Naive thymus-derived CD4-positive, alpha-beta T cell (primary cell): ENCODE measurements at regions not wholly inside any gene's neighbourhood (a gene's known extent, or its start where the extent isn't known, plus 50 kb on each side); places are given as distances from the start of the nearest gene placed in this dataset.

ENCODE experiments used
- ATAC-seq: fragments of 150-1000 bp; cut with Tn5 transposase; 2 replicates; pipeline ENCODE4 v1.10.0; 2021; ENCODE audit warnings: mild to moderate bottlenecking, moderate library complexity
- CTCF ChIA-PET: fragments of 350-600 bp; sonication (Branson Sonifier 250); formaldehyde crosslinking; loops from one replicate; lab custom pipeline; 2021; ENCODE audit warnings: antibody characterized with exemption; lab: Charles Lee
- POLR2A ChIA-PET: fragments of 350-600 bp; sonication (Branson Sonifier 250); formaldehyde crosslinking; loops from one replicate; lab custom pipeline; 2021; ENCODE audit warnings: antibody characterized with exemption, inconsistent platforms; lab: Charles Lee
- DNase-seq, 9 donors: peaks; one replicate each; pipeline versions ENCODE4 v3.0.0 to v3.0.0-alpha.2; 2020 to 2022; ENCODE audit warnings: mixed read lengths in 1 of 9
- H3K27ac ChIP-seq: one replicate; pipeline ENCODE4 v1.7.0; 2013; ENCODE audit warnings: mild to moderate bottlenecking, low read depth, low read length, moderate library complexity
- H3K27me3 ChIP-seq, 2 donors: one replicate each; pipeline ENCODE4 v1.7.0; 2013; ENCODE audit warnings: low read length in 2 of 2, mild to moderate bottlenecking in 2 of 2, moderate library complexity in 2 of 2; ENCODE audit not compliant: control insufficient read depth in 2 of 2, insufficient read depth in 2 of 2
- H3K36me3 ChIP-seq, 3 experiments: 1 replicate in 2 of 3; 2 replicates in 1 of 3; pipeline ENCODE4 v1.7.0; 2013; ENCODE audit warnings: low read length in 3 of 3, mild to moderate bottlenecking in 3 of 3, moderate library complexity in 1 of 3; ENCODE audit not compliant: insufficient read depth in 3 of 3, control insufficient read depth in 2 of 3
- H3K4me1 ChIP-seq, 2 donors: one replicate each; pipeline ENCODE4 v1.7.0; 2013; ENCODE audit warnings: low read length in 2 of 2, mild to moderate bottlenecking in 2 of 2, moderate library complexity in 1 of 2; ENCODE audit not compliant: control insufficient read depth in 2 of 2, insufficient read depth in 2 of 2
- H3K4me3 ChIP-seq: 2 replicates; pipeline ENCODE4 v1.7.0; 2013; ENCODE audit warnings: mild to moderate bottlenecking, low read length
- H3K9me3 ChIP-seq, 3 experiments: 1 replicate in 2 of 3; 2 replicates in 1 of 3; pipeline ENCODE4 v1.7.0; 2013; ENCODE audit warnings: low read length in 3 of 3; ENCODE audit not compliant: control insufficient read depth in 2 of 3
- H3K27ac Mint-ChIP-seq, 9 donors: one replicate each; pipeline ENCODE4 v1.8.0; 2020 to 2022; ENCODE audit warnings: mixed read lengths in 9 of 9, mild to moderate bottlenecking in 8 of 9, moderate library complexity in 5 of 9, inconsistent platforms in 2 of 9
- H3K27me3 Mint-ChIP-seq, 5 donors: one replicate each; pipeline ENCODE4 v1.8.0; 2021 to 2022; ENCODE audit warnings: mixed read lengths in 5 of 5, mild to moderate bottlenecking in 1 of 5
- H3K36me3 Mint-ChIP-seq, 5 donors: one replicate each; pipeline ENCODE4 v1.8.0; 2020 to 2022; ENCODE audit warnings: mixed read lengths in 5 of 5, mild to moderate bottlenecking in 3 of 5, inconsistent platforms in 1 of 5
- H3K4me1 Mint-ChIP-seq, 7 donors: one replicate each; pipeline ENCODE4 v1.8.0; 2020 to 2022; ENCODE audit warnings: mixed read lengths in 7 of 7, mild to moderate bottlenecking in 3 of 7, inconsistent platforms in 1 of 7
- H3K4me3 Mint-ChIP-seq, 10 donors: one replicate each; pipeline ENCODE4 v1.8.0; 2020 to 2022; ENCODE audit warnings: mild to moderate bottlenecking in 10 of 10, mixed read lengths in 10 of 10, moderate library complexity in 6 of 10, inconsistent platforms in 2 of 10
- H3K9me3 Mint-ChIP-seq, 11 donors: one replicate each; pipeline ENCODE4 v1.8.0; 2020 to 2022; ENCODE audit warnings: mixed read lengths in 11 of 11, mild to moderate bottlenecking in 4 of 11, inconsistent platforms in 1 of 11, moderate library complexity in 1 of 11
- intact Hi-C, 2 donors: fragments of 100-400 bp; cut with micrococcal nuclease; formaldehyde crosslinking; loops; one replicate each; pipeline ENCODE4 v1.15.1; 2023

DNA sequence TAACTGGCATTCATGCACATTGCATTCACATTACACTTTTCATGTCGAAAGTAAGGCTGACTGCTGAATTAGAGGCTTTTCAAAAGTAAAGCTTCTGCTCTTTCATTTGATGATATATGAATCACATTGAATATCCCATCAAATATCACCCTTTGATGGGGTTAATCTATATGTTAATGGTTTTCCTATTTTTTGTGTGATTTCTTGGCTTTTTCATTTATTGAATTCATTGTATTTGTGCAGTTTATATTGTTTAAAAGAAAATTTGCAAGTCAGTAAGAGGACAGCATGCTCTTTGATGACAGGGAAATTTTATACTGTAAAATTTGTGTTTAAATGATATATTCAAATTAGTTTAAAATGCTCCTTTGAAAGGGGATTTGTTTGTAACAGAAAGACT is 344.1 kb downstream of the PCDH10 start:
- H3K4me1 Mint-ChIP-seq: no peaks in the 10 kb centered on the region
- no peaks in the 10 kb centered on the region for H3K36me3 Mint-ChIP-seq
- ATAC-seq: no peak
- Histone ChIP-seq H3K27ac (no peak overlapping the region), H3K36me3 (no peaks in the 10 kb centered on the region), H3K4me1 (no peaks in the 10 kb centered on the region), H3K27me3 (no peaks in the 10 kb centered on the region), H3K4me3 (no peak overlapping the region), H3K9me3 (no peaks in the 10 kb centered on the region)
- no peak overlapping the region for H3K27ac Mint-ChIP-seq
- H3K4me3 Mint-ChIP-seq: no peak overlapping the region
- POLR2A ChIA-PET: no interaction called here
- CTCF ChIA-PET: no interaction called here
- H3K27me3 Mint-ChIP-seq: no peaks in the 10 kb centered on the region
- intact Hi-C loops: no loop called here
- DNase-seq: no peak
- peaks cover 0 to 11% (median 2%) of the 10 kb centered on the region in 11 donors for H3K9me3 Mint-ChIP-seq

DNA sequence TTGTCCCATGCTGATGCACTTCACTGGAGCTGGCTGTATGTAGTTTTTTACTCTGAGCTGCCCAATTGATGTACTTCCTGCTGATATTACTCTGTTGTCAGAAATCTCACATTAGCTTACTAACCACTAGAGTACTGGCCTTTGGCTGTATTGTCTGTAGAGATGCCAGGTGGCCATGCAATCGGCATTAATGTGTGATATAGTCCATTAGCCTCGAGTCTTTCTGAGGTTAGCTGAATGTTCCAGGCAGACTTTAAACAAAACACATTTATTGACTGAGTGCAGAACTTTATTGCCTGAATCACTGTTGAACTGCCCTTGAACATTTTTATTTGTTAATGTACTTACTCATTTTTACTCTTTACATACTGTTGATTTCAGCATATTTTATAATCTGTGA is 335.2 kb downstream of the PCDH10 start:
- no peak overlapping the region for H3K27ac Mint-ChIP-seq
- no peaks in the 10 kb centered on the region for H3K4me1 Mint-ChIP-seq
- Histone ChIP-seq H3K27me3 (no peaks in the 10 kb centered on the region), H3K27ac (no peak overlapping the region), H3K4me3 (no peak overlapping the region), H3K36me3 (no peaks in the 10 kb centered on the region), H3K9me3 (no peaks in the 10 kb centered on the region), H3K4me1 (no peaks in the 10 kb centered on the region)
- H3K9me3 Mint-ChIP-seq: peaks cover 0 to 16% (median 3%) of the 10 kb centered on the region in 11 donors
- no peak for DNase-seq
- H3K4me3 Mint-ChIP-seq: no peak overlapping the region
- ChIA-PET CTCF (no interaction called here), POLR2A (no interaction called here)
- intact Hi-C loops: no loop called here
- no peaks in the 10 kb centered on the region for H3K27me3 Mint-ChIP-seq
- no peak for ATAC-seq
- peaks cover 0 to 5% (median 0%) of the 10 kb centered on the region in 5 donors for H3K36me3 Mint-ChIP-seq

DNA sequence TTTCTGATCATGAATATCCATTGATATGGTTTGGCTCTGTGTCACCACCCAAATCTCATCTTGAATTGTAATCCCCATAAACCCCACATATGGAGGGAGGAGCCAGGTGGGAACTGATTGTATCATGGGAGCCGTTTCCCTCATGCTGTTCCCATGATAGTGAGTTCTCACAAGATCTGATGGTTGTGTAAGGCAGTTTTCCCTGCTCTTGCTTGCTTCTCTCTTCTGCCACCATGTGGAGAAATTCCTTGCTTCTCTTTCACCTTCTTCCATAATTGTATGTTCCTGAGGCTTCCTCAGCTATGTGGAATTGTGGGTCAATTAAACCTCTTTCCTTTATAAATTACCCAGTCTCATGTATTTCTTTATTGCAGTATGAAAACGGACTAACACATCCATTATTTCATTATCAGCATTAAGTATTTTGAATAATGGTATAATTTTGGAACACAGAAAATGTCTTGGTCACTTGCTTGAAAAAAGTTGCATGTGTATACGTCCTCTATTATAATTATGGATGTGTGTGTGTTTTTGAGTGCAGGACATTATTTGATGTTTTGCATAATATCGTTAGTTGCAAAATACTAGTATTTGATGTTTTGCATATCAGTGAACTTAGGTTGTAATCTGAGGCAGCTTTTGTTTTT is 334.6 kb downstream of the PCDH10 start:
- Histone ChIP-seq H3K27ac (no peak overlapping the region), H3K4me3 (no peak overlapping the region), H3K9me3 (no peaks in the 10 kb centered on the region), H3K4me1 (no peaks in the 10 kb centered on the region), H3K27me3 (no peaks in the 10 kb centered on the region), H3K36me3 (no peaks in the 10 kb centered on the region)
- H3K27ac Mint-ChIP-seq: no peak overlapping the region
- intact Hi-C loops: no loop called here
- ChIA-PET CTCF (no interaction called here), POLR2A (no interaction called here)
- no peaks in the 10 kb centered on the region for H3K4me1 Mint-ChIP-seq
- DNase-seq (no peak), ATAC-seq (no peak)
- H3K9me3 Mint-ChIP-seq: peaks cover 0 to 16% (median 3%) of the 10 kb centered on the region in 11 donors
- H3K27me3 Mint-ChIP-seq: no peaks in the 10 kb centered on the region
- no peak overlapping the region for H3K4me3 Mint-ChIP-seq
- H3K36me3 Mint-ChIP-seq: peaks cover 0 to 5% (median 0%) of the 10 kb centered on the region in 5 donors

DNA sequence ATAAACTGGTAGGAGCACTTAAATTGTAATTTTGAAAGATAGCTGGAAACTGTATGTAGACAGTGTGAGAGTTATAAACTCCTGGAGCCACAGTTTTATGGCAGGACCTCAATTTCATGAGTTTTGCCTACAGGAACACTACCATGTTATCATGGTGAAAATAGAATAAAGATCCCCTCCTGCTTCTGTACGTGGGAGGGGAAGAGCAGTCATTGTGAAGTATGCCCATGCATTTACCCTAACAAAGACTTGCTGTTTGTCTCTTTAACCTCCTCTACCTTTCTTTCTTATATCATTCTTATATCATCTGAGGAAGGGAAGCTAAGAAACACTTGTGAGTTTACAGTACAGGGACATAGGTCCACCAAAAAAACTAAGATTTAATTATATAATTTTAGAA is 327.0 kb downstream of the PCDH10 start:
- Histone ChIP-seq H3K4me1 (no peaks in the 10 kb centered on the region), H3K36me3 (no peaks in the 10 kb centered on the region), H3K4me3 (no peak overlapping the region), H3K9me3 (no peaks in the 10 kb centered on the region), H3K27ac (no peak overlapping the region), H3K27me3 (no peaks in the 10 kb centered on the region)
- Mint-ChIP-seq H3K4me1 (no peaks in the 10 kb centered on the region), H3K27ac (no peak overlapping the region), H3K9me3 (peaks cover 0 to 7% (median 3%) of the 10 kb centered on the region in 11 donors), H3K27me3 (no peaks in the 10 kb centered on the region), H3K4me3 (no peak overlapping the region), H3K36me3 (no peaks in the 10 kb centered on the region)
- CTCF ChIA-PET: no interaction called here
- intact Hi-C loops: no loop called here
- ATAC-seq: no peak
- POLR2A ChIA-PET: interaction anchor here (0.6 kb wide), 1 partner anchor 22 kb away, joined by 4 read pairs; no protein-coding TSS in a partner anchor
- DNase-seq: no peak

- H3K27ac Mint-ChIP-seq: no peak overlapping the region
- ATAC-seq: no peak
- ChIA-PET POLR2A (no interaction called here), CTCF (no interaction called here)
- no peak overlapping the region for H3K4me3 Mint-ChIP-seq
- H3K9me3 ChIP-seq: no peaks in the 10 kb centered on the region
- H3K36me3 Mint-ChIP-seq: no peaks in the 10 kb centered on the region
- H3K36me3 ChIP-seq: no peaks in the 10 kb centered on the region
- no peak for DNase-seq
- no peaks in the 10 kb centered on the region for H3K4me1 Mint-ChIP-seq
- H3K27me3 ChIP-seq: no peaks in the 10 kb centered on the region
- peaks cover 0 to 6% (median 3%) of the 10 kb centered on the region in 11 donors for H3K9me3 Mint-ChIP-seq
- H3K27ac ChIP-seq: no peak overlapping the region
- no peak overlapping the region for H3K4me3 ChIP-seq
- H3K4me1 ChIP-seq: no peaks in the 10 kb centered on the region
- H3K27me3 Mint-ChIP-seq: no peaks in the 10 kb centered on the region
- intact Hi-C loops: no loop called here
Observed at GRCh38 chr4:133474501-133474900, 325.4 kb downstream of the PCDH10 start.

DNA sequence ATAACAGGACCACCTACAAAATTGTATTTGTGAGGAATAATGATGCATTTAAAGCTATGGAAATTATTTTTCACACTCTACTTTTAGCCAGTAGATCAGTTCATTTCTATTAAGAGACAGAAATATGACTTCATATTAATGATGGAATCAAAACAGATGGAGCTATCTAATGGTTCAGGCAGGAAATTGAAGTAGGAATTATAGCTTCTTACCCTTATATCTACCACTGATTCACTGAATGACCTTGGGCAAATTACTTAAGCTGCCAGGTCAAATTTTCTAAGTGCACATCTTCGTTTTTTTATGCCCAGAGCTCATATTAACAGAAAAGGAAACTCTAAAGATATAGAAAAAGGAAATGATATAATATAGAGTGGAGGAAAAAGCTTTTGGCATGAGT is 323.1 kb downstream of the PCDH10 start:
- Histone ChIP-seq H3K27me3 (no peaks in the 10 kb centered on the region), H3K4me1 (no peaks in the 10 kb centered on the region), H3K36me3 (no peaks in the 10 kb centered on the region), H3K27ac (no peak overlapping the region), H3K9me3 (no peaks in the 10 kb centered on the region), H3K4me3 (no peak overlapping the region)
- CTCF ChIA-PET: interaction anchor here (0.6 kb wide), 1 partner anchor 95 kb away, joined by 3 read pairs; no protein-coding TSS in a partner anchor
- Mint-ChIP-seq H3K27ac (no peak overlapping the region), H3K9me3 (peaks cover 0 to 13% (median 4%) of the 10 kb centered on the region in 11 donors), H3K27me3 (no peaks in the 10 kb centered on the region), H3K36me3 (no peaks in the 10 kb centered on the region), H3K4me3 (no peak overlapping the region), H3K4me1 (no peaks in the 10 kb centered on the region)
- ATAC-seq (no peak), DNase-seq (no peak)
- POLR2A ChIA-PET: no interaction called here
- intact Hi-C loops: no loop called here

DNA sequence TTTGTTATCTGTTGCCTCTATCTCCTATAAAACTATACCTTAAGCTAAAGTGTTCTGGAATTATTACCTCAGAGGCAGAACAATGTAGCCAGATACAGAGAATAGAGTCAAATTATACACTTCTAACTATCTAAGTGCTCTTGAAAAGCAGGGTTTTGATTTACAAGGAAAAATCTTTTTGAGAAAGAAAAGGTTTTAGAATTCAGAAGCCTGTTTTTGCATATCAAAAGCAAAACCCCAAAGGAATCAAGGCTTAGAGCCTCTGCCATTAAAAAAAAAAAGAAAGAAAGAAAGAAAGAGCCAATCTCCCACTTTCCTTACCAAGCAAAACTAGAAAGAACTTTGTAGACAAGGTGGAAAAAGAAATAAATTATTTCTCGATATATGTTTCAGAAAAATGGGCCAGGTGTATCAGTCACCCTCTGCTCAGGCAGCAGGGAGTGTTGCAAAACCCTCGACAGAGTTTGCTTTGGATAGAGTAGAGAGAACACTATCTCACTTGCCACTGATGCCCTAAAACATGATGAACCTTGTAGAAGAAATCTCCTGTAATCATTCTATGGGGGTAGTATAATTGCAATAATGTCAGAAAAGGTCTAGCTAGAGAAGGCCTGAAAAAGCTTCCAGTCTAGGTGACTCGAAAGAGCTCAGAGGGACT is 318.3 kb downstream of the PCDH10 start:
- POLR2A ChIA-PET: no interaction called here
- intact Hi-C loops: no loop called here

More for the DNA sequence above, 318.3 kb downstream of the PCDH10 start:
- no peaks in the 10 kb centered on the region for H3K4me1 ChIP-seq
- Mint-ChIP-seq H3K27ac (no peak overlapping the region), H3K9me3 (peaks cover 0 to 31% (median 7%) of the 10 kb centered on the region in 11 donors), H3K36me3 (no peaks in the 10 kb centered on the region), H3K4me1 (no peaks in the 10 kb centered on the region), H3K4me3 (no peak overlapping the region), H3K27me3 (no peaks in the 10 kb centered on the region)
- DNase-seq (no peak), ATAC-seq (no peak)
- CTCF ChIA-PET: no interaction called here
- H3K4me3 ChIP-seq: no peak overlapping the region
- no peaks in the 10 kb centered on the region for H3K27me3 ChIP-seq
- no peaks in the 10 kb centered on the region for H3K36me3 ChIP-seq
- no peak overlapping the region for H3K27ac ChIP-seq
- H3K9me3 ChIP-seq: no peaks in the 10 kb centered on the region
